Tibial nerve (tissue), 4 donors: ENCODE measurements at regions not wholly inside any gene's neighbourhood (a gene's known extent, or its start where the extent isn't known, plus 50 kb on each side); places are given as distances from the start of the nearest gene placed in this dataset.

Experiments used
- CTCF ChIP-seq, 5 experiments: fragments of 200-600 bp in 3 of 5; fragments of 450-650 bp in 2 of 5; sonication (generic) in 3 of 5; IDR thresholded peaks; one replicate each; pipeline ENCODE4 v1.5.1; 2016 to 2019; ENCODE audit warnings: antibody characterized with exemption in 5 of 5, mild to moderate bottlenecking in 3 of 5, moderate library complexity in 2 of 5
- EP300 ChIP-seq, 2 donors: sonication (generic); formaldehyde crosslinking; IDR thresholded peaks; one replicate each; pipeline ENCODE4 v1.6.1; 2017; ENCODE audit warnings: antibody characterized with exemption in 2 of 2, mild to moderate bottlenecking in 1 of 2

GRCh38 chr18:986552-986951 is 81.9 kb downstream of the ADCYAP1 start:
- TF ChIP-seq CTCF (IDR thresholded peaks at IDR 0.05) (no peak), EP300 (IDR thresholded peaks at IDR 0.05) (no peak)
